Activated naive CD4-positive, alpha-beta T cell treated with anti-CD3 and anti-CD28 coated beads for 36 hours (primary cell): ENCODE measurements at regions not wholly inside any gene's neighbourhood (a gene's known extent, or its start where the extent isn't known, plus 50 kb on each side); places are given as distances from the start of the nearest gene placed in this dataset.

Experiments used
- CTCF ChIA-PET: fragments of 350-600 bp; sonication (Branson Sonifier 250); formaldehyde crosslinking; loops from one replicate; lab custom pipeline; 2021; ENCODE audit warnings: antibody characterized with exemption; lab: Charles Lee
- DNase-seq: peaks from one replicate; pipeline ENCODE4 v3.0.0-alpha.2; 2020
- H3K27ac Mint-ChIP-seq: one replicate; pipeline ENCODE4 v1.8.0; 2021; ENCODE audit warnings: mild to moderate bottlenecking, mixed read lengths
- H3K27me3 Mint-ChIP-seq: one replicate; pipeline ENCODE4 v1.8.0; 2021; ENCODE audit warnings: low read depth, mixed read lengths
- H3K36me3 Mint-ChIP-seq: one replicate; pipeline ENCODE4 v1.8.0; 2021; ENCODE audit warnings: low read depth, mixed read lengths
- H3K4me1 Mint-ChIP-seq: one replicate; pipeline ENCODE4 v1.8.0; 2021; ENCODE audit warnings: low read depth, mixed read lengths
- H3K4me3 Mint-ChIP-seq: one replicate; pipeline ENCODE4 v1.8.0; 2021; ENCODE audit warnings: mild to moderate bottlenecking, moderate library complexity, mixed read lengths
- H3K9me3 Mint-ChIP-seq: one replicate; pipeline ENCODE4 v1.8.0; 2021; ENCODE audit warnings: mixed read lengths
- intact Hi-C: fragments of 100-400 bp; cut with micrococcal nuclease; formaldehyde crosslinking; loops from one replicate; pipeline ENCODE4 v1.15.1; 2023

GRCh38 chr13:61831026-61831425 is 415.4 kb upstream of the PCDH20 start:
- no peaks in the 10 kb centered on the region for H3K27me3 Mint-ChIP-seq
- intact Hi-C loops, result no loop called here

DNA sequence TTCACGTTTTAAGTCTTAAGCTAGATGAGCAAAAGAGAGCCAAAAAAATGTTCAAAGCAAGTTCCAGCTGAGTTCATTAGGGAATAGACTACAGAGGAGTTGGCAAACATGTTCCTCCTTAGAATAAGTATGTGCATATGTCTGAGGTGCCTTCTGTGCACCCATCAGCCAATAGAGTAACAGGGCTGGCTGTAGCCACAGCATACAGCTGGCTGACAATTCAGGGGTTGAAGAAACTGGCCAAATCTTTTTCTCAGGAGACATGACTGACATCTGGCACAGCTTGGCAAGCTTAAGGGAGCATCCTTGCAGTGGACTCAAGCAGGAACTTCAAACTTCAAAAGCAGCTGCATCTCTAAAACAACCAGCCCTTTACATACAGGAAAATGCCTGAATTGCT is 414.8 kb upstream of the PCDH20 start:
- H3K36me3 Mint-ChIP-seq, result no peaks in the 10 kb centered on the region
- H3K4me3 Mint-ChIP-seq, result no peak overlapping the region
- no peak overlapping the region for H3K27ac Mint-ChIP-seq
- CTCF ChIA-PET, result no interaction called here
- H3K27me3 Mint-ChIP-seq, result no peaks in the 10 kb centered on the region
- DNase-seq, result no peak
- H3K4me1 Mint-ChIP-seq, result no peaks in the 10 kb centered on the region
- H3K9me3 Mint-ChIP-seq, result peaks cover 6% of the 10 kb centered on the region
- intact Hi-C loops, result no loop called here

More at GRCh38 chr13:61831026-61831425, 415.4 kb upstream of the PCDH20 start:
- H3K36me3 Mint-ChIP-seq, result no peaks in the 10 kb centered on the region
- CTCF ChIA-PET, result no interaction called here
- no peak overlapping the region for H3K27ac Mint-ChIP-seq
- no peak overlapping the region for H3K4me3 Mint-ChIP-seq
- no peaks in the 10 kb centered on the region for H3K4me1 Mint-ChIP-seq
- no peak for DNase-seq
- peaks cover 6% of the 10 kb centered on the region for H3K9me3 Mint-ChIP-seq

DNA sequence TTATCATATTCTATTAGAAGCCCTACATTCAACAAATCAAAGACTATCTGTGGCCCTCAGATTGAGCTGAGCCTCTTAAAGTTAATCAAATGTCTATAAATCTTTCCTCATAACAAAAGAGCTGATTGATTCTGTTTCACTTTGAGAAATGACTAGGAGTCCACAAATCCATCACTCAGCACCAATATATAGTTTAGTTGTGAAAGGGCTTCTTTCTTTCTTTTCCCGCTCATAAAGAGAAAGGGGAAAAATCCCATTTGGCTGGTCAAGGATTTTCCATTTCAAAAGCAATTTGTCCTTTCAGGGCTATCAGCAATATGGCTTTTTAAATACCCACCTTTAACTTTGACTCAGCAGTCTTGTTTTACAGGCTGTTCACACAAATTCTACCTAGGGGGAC is 408.5 kb upstream of the PCDH20 start:
- no peak for DNase-seq
- H3K36me3 Mint-ChIP-seq, result no peaks in the 10 kb centered on the region
- no peak overlapping the region for H3K27ac Mint-ChIP-seq
- CTCF ChIA-PET, result no interaction called here
- no peaks in the 10 kb centered on the region for H3K27me3 Mint-ChIP-seq
- no peaks in the 10 kb centered on the region for H3K4me1 Mint-ChIP-seq
- intact Hi-C loops, result no loop called here
- H3K9me3 Mint-ChIP-seq, result peaks cover 1% of the 10 kb centered on the region
- H3K4me3 Mint-ChIP-seq, result no peak overlapping the region

GRCh38 chr13:61812286-61812685 is 396.6 kb upstream of the PCDH20 start:
- Mint-ChIP-seq H3K27ac (no peak overlapping the region), H3K4me3 (no peak overlapping the region), H3K4me1 (no peaks in the 10 kb centered on the region), H3K27me3 (no peaks in the 10 kb centered on the region), H3K9me3 (peaks cover 13% of the 10 kb centered on the region), H3K36me3 (no peaks in the 10 kb centered on the region)
- CTCF ChIA-PET, result no interaction called here
- DNase-seq, result no peak
- intact Hi-C loops, result no loop called here

DNA sequence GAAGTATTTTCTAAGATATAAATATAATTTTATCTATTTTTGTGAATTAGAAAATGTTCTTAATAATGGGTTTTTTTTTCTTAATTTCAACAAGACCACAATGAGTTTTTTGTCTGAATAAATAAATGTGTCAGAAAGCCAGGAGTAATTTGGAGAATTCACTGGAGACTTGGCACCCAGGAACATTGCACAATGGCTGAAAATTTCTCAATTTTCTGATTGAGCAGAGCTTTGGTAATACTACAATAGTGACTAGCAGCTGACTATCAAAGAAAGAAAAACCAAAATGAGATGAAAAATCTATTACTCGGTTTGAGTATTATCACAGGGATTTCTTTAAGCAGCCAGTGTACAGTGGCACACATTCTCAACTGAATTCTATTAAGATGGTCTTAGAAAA is 394.4 kb upstream of the PCDH20 start:
- CTCF ChIA-PET, result interaction anchor here (0.5 to 0.7 kb wide), 2 partner anchors 170 to 1656 kb away, joined by 3 read pairs; no protein-coding TSS in a partner anchor
- H3K27ac Mint-ChIP-seq, result no peak overlapping the region
- H3K9me3 Mint-ChIP-seq, result peaks cover 10% of the 10 kb centered on the region
- H3K36me3 Mint-ChIP-seq, result no peaks in the 10 kb centered on the region
- no peak overlapping the region for H3K4me3 Mint-ChIP-seq
- no peaks in the 10 kb centered on the region for H3K27me3 Mint-ChIP-seq
- intact Hi-C loops, result no loop called here
- DNase-seq, result no peak
- no peaks in the 10 kb centered on the region for H3K4me1 Mint-ChIP-seq

- DNase-seq, result no peak
- Mint-ChIP-seq H3K36me3 (no peaks in the 10 kb centered on the region), H3K4me1 (no peaks in the 10 kb centered on the region), H3K4me3 (no peak overlapping the region), H3K27me3 (no peaks in the 10 kb centered on the region), H3K9me3 (peaks cover 2% of the 10 kb centered on the region), H3K27ac (no peak overlapping the region)
- intact Hi-C loops, result no loop called here
- CTCF ChIA-PET, result no interaction called here
These were observed 381.7 kb upstream of the PCDH20 start for GRCh38 chr13:61797397-61797796.

GRCh38 chr13:61795580-61795979 is 379.9 kb upstream of the PCDH20 start:
- DNase-seq, result no peak
- Mint-ChIP-seq H3K4me1 (no peaks in the 10 kb centered on the region), H3K36me3 (no peaks in the 10 kb centered on the region), H3K9me3 (peaks cover 2% of the 10 kb centered on the region), H3K27ac (no peak overlapping the region), H3K4me3 (no peak overlapping the region), H3K27me3 (no peaks in the 10 kb centered on the region)
- intact Hi-C loops, result no loop called here
- CTCF ChIA-PET, result no interaction called here

- Mint-ChIP-seq H3K36me3 (no peaks in the 10 kb centered on the region), H3K4me3 (no peak overlapping the region), H3K27ac (no peak overlapping the region), H3K4me1 (no peaks in the 10 kb centered on the region), H3K9me3 (peaks cover 14% of the 10 kb centered on the region), H3K27me3 (no peaks in the 10 kb centered on the region)
- CTCF ChIA-PET, result no interaction called here
- no peak for DNase-seq
- intact Hi-C loops, result no loop called here
These were observed 363.8 kb upstream of the PCDH20 start for GRCh38 chr13:61779456-61779855.

GRCh38 chr13:61778531-61778930 is 362.9 kb upstream of the PCDH20 start:
- CTCF ChIA-PET, result no interaction called here
- no peak overlapping the region for H3K4me3 Mint-ChIP-seq
- H3K27ac Mint-ChIP-seq, result no peak overlapping the region
- H3K36me3 Mint-ChIP-seq, result no peaks in the 10 kb centered on the region
- intact Hi-C loops, result no loop called here
- H3K4me1 Mint-ChIP-seq, result no peaks in the 10 kb centered on the region
- no peaks in the 10 kb centered on the region for H3K27me3 Mint-ChIP-seq
- no peak for DNase-seq
- H3K9me3 Mint-ChIP-seq, result peaks cover 14% of the 10 kb centered on the region

GRCh38 chr13:61777899-61778298 is 362.2 kb upstream of the PCDH20 start:
- H3K27me3 Mint-ChIP-seq, result no peaks in the 10 kb centered on the region
- no peaks in the 10 kb centered on the region for H3K36me3 Mint-ChIP-seq
- H3K27ac Mint-ChIP-seq, result no peak overlapping the region
- DNase-seq, result no peak
- no peaks in the 10 kb centered on the region for H3K4me1 Mint-ChIP-seq
- CTCF ChIA-PET, result no interaction called here
- H3K4me3 Mint-ChIP-seq, result no peak overlapping the region
- peaks cover 10% of the 10 kb centered on the region for H3K9me3 Mint-ChIP-seq
- intact Hi-C loops, result no loop called here

DNA sequence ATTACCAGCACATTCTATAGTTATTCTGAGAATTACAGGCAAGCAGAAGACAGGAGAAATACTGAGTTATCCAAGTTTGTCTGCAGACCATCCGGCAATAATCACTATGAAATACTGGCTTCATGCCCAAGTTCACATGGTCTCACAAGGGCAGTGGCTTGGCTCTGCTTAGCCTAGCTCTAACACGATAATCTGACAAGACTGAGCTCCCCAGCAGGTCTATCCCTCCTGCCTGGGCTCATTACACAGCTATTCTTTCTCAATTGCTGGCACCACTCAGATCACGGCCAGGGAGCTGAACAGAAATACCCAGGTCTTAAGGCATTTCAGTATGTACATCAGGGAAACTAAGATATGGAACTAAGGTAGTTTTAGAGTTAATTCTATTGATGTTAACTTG is 361.6 kb upstream of the PCDH20 start:
- Mint-ChIP-seq H3K9me3 (peaks cover 7% of the 10 kb centered on the region), H3K27me3 (no peaks in the 10 kb centered on the region)

DNA sequence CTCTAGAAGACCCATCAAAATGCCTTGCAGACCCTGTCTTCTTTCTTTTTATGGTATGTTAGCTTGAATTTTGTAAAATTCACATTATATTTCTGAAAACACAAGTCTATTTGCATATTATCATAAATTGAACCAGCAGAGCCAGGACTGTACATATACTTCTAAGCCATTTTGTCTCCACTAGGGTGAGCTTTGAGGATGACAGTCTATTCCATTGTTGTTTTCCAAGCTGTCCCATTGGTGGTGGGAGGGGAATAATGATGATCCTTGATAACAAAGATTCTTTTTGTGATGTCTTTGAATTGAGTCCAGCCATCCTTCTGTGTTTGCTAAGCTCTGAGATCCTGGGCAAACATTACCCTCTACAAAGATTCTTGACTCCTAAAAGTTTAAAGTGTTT is 359.3 kb upstream of the PCDH20 start:
- Mint-ChIP-seq H3K27me3 (no peaks in the 10 kb centered on the region), H3K4me1 (no peaks in the 10 kb centered on the region), H3K27ac (no peak overlapping the region), H3K9me3 (peaks cover 9% of the 10 kb centered on the region), H3K36me3 (no peaks in the 10 kb centered on the region), H3K4me3 (no peak overlapping the region)
- intact Hi-C loops, result no loop called here
- no peak for DNase-seq
- CTCF ChIA-PET, result no interaction called here

More for the DNA sequence above, 361.6 kb upstream of the PCDH20 start:
- DNase-seq, result no peak
- H3K4me1 Mint-ChIP-seq, result no peaks in the 10 kb centered on the region
- H3K36me3 Mint-ChIP-seq, result no peaks in the 10 kb centered on the region
- H3K4me3 Mint-ChIP-seq, result no peak overlapping the region
- intact Hi-C loops, result no loop called here
- CTCF ChIA-PET, result no interaction called here
- H3K27ac Mint-ChIP-seq, result no peak overlapping the region

- Mint-ChIP-seq H3K4me3 (no peak overlapping the region), H3K27ac (no peak overlapping the region), H3K4me1 (no peaks in the 10 kb centered on the region), H3K36me3 (no peaks in the 10 kb centered on the region), H3K27me3 (no peaks in the 10 kb centered on the region), H3K9me3 (peaks cover 2% of the 10 kb centered on the region)
- CTCF ChIA-PET, result interaction anchor here (0.7 kb wide), 1 partner anchor 398 kb away, joined by 3 read pairs; no protein-coding TSS in a partner anchor
- DNase-seq, result no peak
- intact Hi-C loops, result no loop called here
These were observed 355.0 kb upstream of the PCDH20 start for GRCh38 chr13:61770681-61771080.

GRCh38 chr13:61768175-61768574 is 352.5 kb upstream of the PCDH20 start:
- Mint-ChIP-seq H3K9me3 (peaks cover 2% of the 10 kb centered on the region), H3K4me1 (no peaks in the 10 kb centered on the region), H3K27me3 (no peaks in the 10 kb centered on the region), H3K27ac (no peak overlapping the region), H3K4me3 (no peak overlapping the region), H3K36me3 (no peaks in the 10 kb centered on the region)
- CTCF ChIA-PET, result no interaction called here
- intact Hi-C loops, result no loop called here
- DNase-seq, result no peak
